GM23338 (cell line): ENCODE measurements at regions not wholly inside any gene's neighbourhood (a gene's known extent, or its start where the extent isn't known, plus 50 kb on each side); places are given as distances from the start of the nearest gene placed in this dataset.

ENCODE experiments used
- POLR2AphosphoS5 ChIP-seq: IDR thresholded peaks from 2 replicates; pipeline ENCODE4 v1.6.1; 2016; ENCODE audit warnings: antibody characterized with exemption, low read depth
- STAT1 ChIP-seq: IDR thresholded peaks from one replicate; pipeline ENCODE4 v1.6.1; 2016; ENCODE audit warnings: antibody characterized with exemption; ENCODE audit not compliant: unreplicated experiment
- TF ChIP-seq, protein P1 (sequence below), 2 experiments: fragments of 200-600 bp in 1 of 2; sonication (generic) in 1 of 2; conservative IDR thresholded peaks; 2 replicates each; pipeline versions ENCODE4 v1.5.1 to v1.6.1; 2016 to 2017; ENCODE audit warnings: antibody characterized with exemption in 2 of 2, low read depth in 2 of 2, mild to moderate bottlenecking in 2 of 2, moderate library complexity in 1 of 2

DNA sequence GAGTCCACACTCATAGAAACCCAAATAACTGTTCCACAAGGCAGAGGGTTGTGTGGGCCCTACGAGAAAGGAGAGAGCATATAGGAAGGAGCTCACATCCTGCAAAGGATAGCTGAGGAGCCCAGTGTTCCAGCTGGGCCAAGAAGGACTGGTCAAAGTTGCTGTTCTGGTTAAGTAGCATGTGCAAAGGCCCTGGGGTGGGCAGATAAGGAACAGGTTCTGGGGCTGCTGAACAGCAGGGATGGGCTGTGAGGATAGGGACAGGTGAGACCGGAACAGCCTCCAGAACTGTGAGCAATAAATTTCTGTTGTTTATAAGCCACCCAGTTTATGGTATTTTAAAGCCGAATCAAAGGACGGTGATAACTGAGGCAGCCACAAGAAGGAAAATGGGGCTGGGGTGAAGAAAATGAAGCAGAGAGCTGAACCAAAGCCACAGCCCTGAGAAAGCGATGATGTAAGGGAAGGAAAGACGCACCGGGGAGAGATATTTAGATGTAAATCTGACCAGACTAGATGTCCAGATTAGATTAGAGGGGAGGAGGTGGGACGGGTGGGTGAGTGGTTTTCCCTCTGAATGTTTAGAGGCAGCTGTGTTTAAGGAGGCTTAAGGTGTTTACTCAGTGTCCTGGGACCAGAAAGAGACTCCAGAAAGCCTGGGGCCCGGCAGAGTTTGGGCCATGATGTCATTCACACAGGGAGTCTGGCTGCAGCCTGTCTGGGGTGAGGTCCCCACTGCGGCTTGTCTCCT, 180.8 kb upstream of the BCOR start:
- TF ChIP-seq, protein P1, sequence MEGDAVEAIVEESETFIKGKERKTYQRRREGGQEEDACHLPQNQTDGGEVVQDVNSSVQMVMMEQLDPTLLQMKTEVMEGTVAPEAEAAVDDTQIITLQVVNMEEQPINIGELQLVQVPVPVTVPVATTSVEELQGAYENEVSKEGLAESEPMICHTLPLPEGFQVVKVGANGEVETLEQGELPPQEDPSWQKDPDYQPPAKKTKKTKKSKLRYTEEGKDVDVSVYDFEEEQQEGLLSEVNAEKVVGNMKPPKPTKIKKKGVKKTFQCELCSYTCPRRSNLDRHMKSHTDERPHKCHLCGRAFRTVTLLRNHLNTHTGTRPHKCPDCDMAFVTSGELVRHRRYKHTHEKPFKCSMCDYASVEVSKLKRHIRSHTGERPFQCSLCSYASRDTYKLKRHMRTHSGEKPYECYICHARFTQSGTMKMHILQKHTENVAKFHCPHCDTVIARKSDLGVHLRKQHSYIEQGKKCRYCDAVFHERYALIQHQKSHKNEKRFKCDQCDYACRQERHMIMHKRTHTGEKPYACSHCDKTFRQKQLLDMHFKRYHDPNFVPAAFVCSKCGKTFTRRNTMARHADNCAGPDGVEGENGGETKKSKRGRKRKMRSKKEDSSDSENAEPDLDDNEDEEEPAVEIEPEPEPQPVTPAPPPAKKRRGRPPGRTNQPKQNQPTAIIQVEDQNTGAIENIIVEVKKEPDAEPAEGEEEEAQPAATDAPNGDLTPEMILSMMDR (conservative IDR thresholded peaks at IDR 0.05; ENCODE audit: low read depth in 2 of 2) = no peak
- TF ChIP-seq POLR2AphosphoS5 (no peak), STAT1 (no peak)
